ENCODE measurements at regions not wholly inside any gene's neighbourhood (a gene's known extent, or its start where the extent isn't known, plus 50 kb on each side); places are given as distances from the start of the nearest gene placed in this dataset.

DNA sequence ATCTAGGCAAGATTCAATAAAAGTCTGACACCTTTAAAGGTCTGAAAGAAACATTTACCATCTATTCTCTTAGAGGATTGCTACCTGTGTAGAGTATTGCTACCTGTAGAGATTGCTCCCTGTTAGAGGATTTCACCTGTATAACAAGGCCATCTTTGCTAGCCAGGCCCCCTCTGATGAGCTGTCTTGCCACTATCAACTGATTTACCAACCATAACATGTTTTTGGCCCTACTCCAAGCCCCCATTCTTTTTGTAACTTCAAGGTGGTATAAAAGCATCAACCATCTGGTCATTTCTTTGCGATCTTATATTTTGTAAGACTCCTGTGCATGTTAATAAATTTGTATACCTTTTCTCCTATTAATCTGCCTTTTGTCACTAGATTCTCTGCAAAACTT is 424.7 kb upstream of the CAMK1G start:
- no peaks in the 10 kb centered on the region for H3K36me3 Mint-ChIP-seq (ENCODE audit: insufficient read depth)
- DNase-seq (ENCODE audit: low spot score, unreplicated experiment): no peak
- H3K27ac Mint-ChIP-seq: no peak overlapping the region
- no peaks in the 10 kb centered on the region for H3K9me3 Mint-ChIP-seq (ENCODE audit: low read depth)
- H3K4me3 Mint-ChIP-seq (ENCODE audit: low read depth): no peak overlapping the region
- TF ChIP-seq CTCF (IDR thresholded peaks at IDR 0.05; ENCODE audit: unreplicated experiment): no peak
- peaks cover 7% of the 10 kb centered on the region for H3K27me3 Mint-ChIP-seq
- H3K4me1 Mint-ChIP-seq (ENCODE audit: low read depth): peaks cover 11% of the 10 kb centered on the region

DNA sequence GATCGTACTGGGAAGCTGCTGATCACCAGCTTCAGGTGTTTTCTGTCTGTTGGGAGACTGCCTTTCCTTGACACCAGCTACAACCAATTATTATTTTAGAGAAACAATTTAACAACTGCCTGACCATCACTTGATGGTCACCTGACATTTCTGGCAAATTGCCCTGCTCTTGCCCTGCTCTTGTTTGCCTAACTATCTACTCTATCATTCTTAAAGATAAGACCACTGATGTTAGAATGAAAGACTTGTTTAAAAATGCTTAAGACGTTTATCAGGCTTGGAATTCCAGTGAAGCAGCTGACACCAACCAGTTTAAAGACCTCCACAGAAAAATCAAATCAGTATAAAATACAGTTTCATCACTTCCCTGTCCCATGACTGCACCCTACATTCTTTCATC is 423.3 kb upstream of the CAMK1G start:
- DNase-seq (ENCODE audit: low spot score, unreplicated experiment): no peak
- TF ChIP-seq CTCF (IDR thresholded peaks at IDR 0.05; ENCODE audit: unreplicated experiment): no peak
- H3K4me1 Mint-ChIP-seq (ENCODE audit: low read depth): peaks cover 11% of the 10 kb centered on the region
- H3K27me3 Mint-ChIP-seq: peaks cover 7% of the 10 kb centered on the region
- no peak overlapping the region for H3K4me3 Mint-ChIP-seq (ENCODE audit: low read depth)
- H3K9me3 Mint-ChIP-seq (ENCODE audit: low read depth): no peaks in the 10 kb centered on the region
- H3K36me3 Mint-ChIP-seq (ENCODE audit: insufficient read depth): no peaks in the 10 kb centered on the region
- H3K27ac Mint-ChIP-seq: no peak overlapping the region

DNA sequence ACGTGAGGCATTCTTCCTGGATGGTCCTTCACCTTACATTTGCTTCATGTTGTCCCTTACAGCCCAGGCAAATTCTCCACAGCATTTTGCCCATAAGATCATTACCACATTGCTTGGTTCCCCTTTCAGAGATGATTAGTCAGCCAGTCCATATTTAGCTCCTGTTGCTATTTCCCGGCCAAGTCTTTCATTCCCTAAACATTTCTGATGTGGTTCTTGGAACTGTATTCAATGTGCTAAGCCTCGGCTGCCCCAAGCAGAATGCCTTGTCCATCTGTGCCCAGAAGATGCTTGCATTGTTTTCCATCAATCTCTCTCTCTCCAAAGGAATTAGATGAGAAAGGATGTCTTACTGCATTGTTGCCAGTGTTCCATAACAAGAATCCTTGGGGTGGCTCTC is 420.9 kb upstream of the CAMK1G start:
- Mint-ChIP-seq H3K27me3 (peaks cover 6% of the 10 kb centered on the region), H3K4me3 (ENCODE audit: low read depth) (no peak overlapping the region), H3K9me3 (ENCODE audit: low read depth) (peaks cover 3% of the 10 kb centered on the region), H3K36me3 (ENCODE audit: insufficient read depth) (no peaks in the 10 kb centered on the region), H3K4me1 (ENCODE audit: low read depth) (peaks cover 8% of the 10 kb centered on the region), H3K27ac (no peak overlapping the region)
- DNase-seq (ENCODE audit: low spot score, unreplicated experiment): no peak
- TF ChIP-seq CTCF (IDR thresholded peaks at IDR 0.05; ENCODE audit: unreplicated experiment): no peak

- Mint-ChIP-seq H3K36me3 (ENCODE audit: insufficient read depth) (no peaks in the 10 kb centered on the region), H3K4me3 (ENCODE audit: low read depth) (no peak overlapping the region), H3K4me1 (ENCODE audit: low read depth) (no peaks in the 10 kb centered on the region), H3K27me3 (no peaks in the 10 kb centered on the region), H3K9me3 (ENCODE audit: low read depth) (peaks cover 3% of the 10 kb centered on the region), H3K27ac (no peak overlapping the region)
- DNase-seq (ENCODE audit: low spot score, unreplicated experiment): no peak
- TF ChIP-seq CTCF (IDR thresholded peaks at IDR 0.05; ENCODE audit: unreplicated experiment): no peak
Observed at GRCh38 chr1:209168204-209168603, 415.3 kb upstream of the CAMK1G start.

GRCh38 chr1:209171151-209171550 is 412.4 kb upstream of the CAMK1G start:
- Mint-ChIP-seq H3K4me1 (ENCODE audit: low read depth) (no peaks in the 10 kb centered on the region), H3K9me3 (ENCODE audit: low read depth) (peaks cover 10% of the 10 kb centered on the region), H3K4me3 (ENCODE audit: low read depth) (no peak overlapping the region), H3K27me3 (no peaks in the 10 kb centered on the region), H3K27ac (no peak overlapping the region), H3K36me3 (ENCODE audit: insufficient read depth) (no peaks in the 10 kb centered on the region)
- no peak for TF ChIP-seq CTCF (IDR thresholded peaks at IDR 0.05; ENCODE audit: unreplicated experiment)
- no peak for DNase-seq (ENCODE audit: low spot score, unreplicated experiment)
